ENCODE measurements at regions not wholly inside any gene's neighbourhood (a gene's known extent, or its start where the extent isn't known, plus 50 kb on each side); places are given as distances from the start of the nearest gene placed in this dataset.

DNA sequence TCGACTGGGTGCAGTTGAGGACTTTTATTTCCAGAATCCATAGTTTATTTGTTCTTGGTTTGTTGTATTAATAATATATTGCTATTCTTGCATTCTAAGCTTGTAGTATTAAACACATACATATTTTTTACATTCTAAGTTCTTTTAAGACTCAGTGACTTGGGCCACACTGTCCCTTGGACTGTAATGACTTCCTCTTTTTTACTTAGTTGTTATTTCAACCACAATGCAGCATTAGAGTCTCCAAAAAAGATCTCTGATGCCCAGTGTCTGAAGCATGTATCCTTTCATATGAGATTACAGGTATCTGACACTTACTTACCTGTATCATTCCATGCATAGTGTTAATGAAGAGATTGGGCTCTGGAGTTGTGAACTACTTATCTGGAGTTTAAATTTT, 864.9 kb upstream of the PCDH20 start:
- TF ChIP-seq GATA2 (IDR thresholded peaks at IDR 0.05; ENCODE audit: low read depth, low read length): no peak
- TF ChIP-seq GATA3 (IDR thresholded peaks at IDR 0.05; ENCODE audit: low read depth, low read length): no peak
